ENCODE measurements at regions not wholly inside any gene's neighbourhood (a gene's known extent, or its start where the extent isn't known, plus 50 kb on each side); places are given as distances from the start of the nearest gene placed in this dataset.

- DNase-seq (ENCODE audit: low read depth in 3 of 3): no peak
Observed at GRCh38 chr1:201656311-201657032, 117.5 kb downstream of the NAV1 start.

GRCh38 chr1:201659572-201659971 is 120.6 kb downstream of the NAV1 start:
- DNase-seq (ENCODE audit: low read depth in 3 of 3): no peak

GRCh38 chr1:201660931-201661822 is 122.2 kb downstream of the NAV1 start:
- no peak for DNase-seq (ENCODE audit: low read depth in 3 of 3)

GRCh38 chr1:201661823-201662359 is 123.0 kb downstream of the NAV1 start:
- no peak for DNase-seq (ENCODE audit: low read depth in 3 of 3)

GRCh38 chr1:201662646-201663045 is 123.7 kb downstream of the NAV1 start:
- no peak for DNase-seq (ENCODE audit: low read depth in 3 of 3)

- DNase-seq (ENCODE audit: low read depth in 3 of 3): no peak
Observed at GRCh38 chr1:201663491-201664113, 124.7 kb downstream of the NAV1 start.

- no peak for DNase-seq (ENCODE audit: low read depth in 3 of 3)
Observed at GRCh38 chr1:201665036-201665435, 126.1 kb downstream of the NAV1 start.

GRCh38 chr1:201666102-201666501 is 127.2 kb downstream of the NAV1 start:
- DNase-seq (ENCODE audit: low read depth in 3 of 3): no peak

- no peak for DNase-seq (ENCODE audit: low read depth in 3 of 3)
Observed at GRCh38 chr1:201666645-201667044, 127.7 kb downstream of the NAV1 start.

- DNase-seq (ENCODE audit: low read depth in 3 of 3): no peak
Observed at GRCh38 chr1:201667479-201667878, 128.6 kb downstream of the NAV1 start.

- no peak for DNase-seq (ENCODE audit: low read depth in 3 of 3)
Observed at GRCh38 chr1:201670517-201670916, 131.6 kb downstream of the NAV1 start.

GRCh38 chr1:201672685-201673084 is 133.8 kb downstream of the NAV1 start:
- no peak for DNase-seq (ENCODE audit: low read depth in 3 of 3)

- DNase-seq (ENCODE audit: low read depth in 3 of 3): no peak
Observed at GRCh38 chr1:201673093-201673492, 134.2 kb downstream of the NAV1 start.

GRCh38 chr1:201673915-201674314 is 135.0 kb downstream of the NAV1 start:
- DNase-seq (ENCODE audit: low read depth in 3 of 3): no peak

GRCh38 chr1:201675143-201675542 is 136.2 kb downstream of the NAV1 start:
- DNase-seq (ENCODE audit: low read depth in 3 of 3): no peak

- DNase-seq (ENCODE audit: low read depth in 3 of 3): no peak
Observed at GRCh38 chr1:201676197-201676596, 137.3 kb downstream of the NAV1 start.

GRCh38 chr1:201676641-201677040 is 137.7 kb downstream of the NAV1 start:
- DNase-seq (ENCODE audit: low read depth in 3 of 3): no peak

GRCh38 chr1:201678264-201679101 is 139.6 kb downstream of the NAV1 start:
- no peak for DNase-seq (ENCODE audit: low read depth in 3 of 3)

- no peak for DNase-seq (ENCODE audit: low read depth in 3 of 3)
Observed at GRCh38 chr1:201681375-201681774, 142.4 kb downstream of the NAV1 start.

GRCh38 chr1:201682964-201683363 is 144.0 kb downstream of the NAV1 start:
- DNase-seq (ENCODE audit: low read depth in 3 of 3): no peak

- DNase-seq (ENCODE audit: low read depth in 3 of 3): no peak
Observed at GRCh38 chr1:201683397-201683796, 144.5 kb downstream of the NAV1 start.

All from stimulated activated CD4-positive, alpha-beta T cell treated with anti-CD3 and anti-CD28 coated beads, TNF-alpha, amount 100 ng/mL, for 48 hours (primary cell).